ENCODE measurements at regions not wholly inside any gene's neighbourhood (a gene's known extent, or its start where the extent isn't known, plus 50 kb on each side); places are given as distances from the start of the nearest gene placed in this dataset.

DNA sequence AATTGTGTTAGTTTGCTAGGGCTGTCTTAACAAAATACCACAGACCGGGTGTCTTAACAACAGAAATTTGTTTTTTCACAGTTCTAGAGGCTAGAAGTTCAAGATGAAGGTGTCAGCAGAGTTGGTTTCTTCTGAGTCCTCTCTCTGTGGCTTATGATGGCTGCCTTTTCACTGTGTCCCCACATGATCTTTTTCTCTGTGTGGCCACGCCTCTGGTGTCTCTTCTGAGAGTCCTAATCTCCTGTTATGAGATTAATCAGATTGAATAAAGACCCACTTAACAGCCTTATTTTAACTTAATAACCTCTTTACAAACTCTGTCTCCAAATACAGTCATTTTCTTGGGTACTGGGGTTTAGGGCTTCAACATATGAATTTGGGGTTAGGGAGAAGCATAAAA is 561.1 kb downstream of the NR2F1-AS1 start:
- H3K4me3 ChIP-seq (ENCODE audit: low read depth, low read length): no peak overlapping the region
- DNase-seq (ENCODE audit: low read depth, low spot score): no peak
- TF ChIP-seq, protein P1, sequence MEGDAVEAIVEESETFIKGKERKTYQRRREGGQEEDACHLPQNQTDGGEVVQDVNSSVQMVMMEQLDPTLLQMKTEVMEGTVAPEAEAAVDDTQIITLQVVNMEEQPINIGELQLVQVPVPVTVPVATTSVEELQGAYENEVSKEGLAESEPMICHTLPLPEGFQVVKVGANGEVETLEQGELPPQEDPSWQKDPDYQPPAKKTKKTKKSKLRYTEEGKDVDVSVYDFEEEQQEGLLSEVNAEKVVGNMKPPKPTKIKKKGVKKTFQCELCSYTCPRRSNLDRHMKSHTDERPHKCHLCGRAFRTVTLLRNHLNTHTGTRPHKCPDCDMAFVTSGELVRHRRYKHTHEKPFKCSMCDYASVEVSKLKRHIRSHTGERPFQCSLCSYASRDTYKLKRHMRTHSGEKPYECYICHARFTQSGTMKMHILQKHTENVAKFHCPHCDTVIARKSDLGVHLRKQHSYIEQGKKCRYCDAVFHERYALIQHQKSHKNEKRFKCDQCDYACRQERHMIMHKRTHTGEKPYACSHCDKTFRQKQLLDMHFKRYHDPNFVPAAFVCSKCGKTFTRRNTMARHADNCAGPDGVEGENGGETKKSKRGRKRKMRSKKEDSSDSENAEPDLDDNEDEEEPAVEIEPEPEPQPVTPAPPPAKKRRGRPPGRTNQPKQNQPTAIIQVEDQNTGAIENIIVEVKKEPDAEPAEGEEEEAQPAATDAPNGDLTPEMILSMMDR (IDR thresholded peaks at IDR 0.05; ENCODE audit: low read depth, low read length): no peak
- in situ Hi-C loops (cut with HindIII; ENCODE audit: low sequenced_read_pairs): no loop called here

DNA sequence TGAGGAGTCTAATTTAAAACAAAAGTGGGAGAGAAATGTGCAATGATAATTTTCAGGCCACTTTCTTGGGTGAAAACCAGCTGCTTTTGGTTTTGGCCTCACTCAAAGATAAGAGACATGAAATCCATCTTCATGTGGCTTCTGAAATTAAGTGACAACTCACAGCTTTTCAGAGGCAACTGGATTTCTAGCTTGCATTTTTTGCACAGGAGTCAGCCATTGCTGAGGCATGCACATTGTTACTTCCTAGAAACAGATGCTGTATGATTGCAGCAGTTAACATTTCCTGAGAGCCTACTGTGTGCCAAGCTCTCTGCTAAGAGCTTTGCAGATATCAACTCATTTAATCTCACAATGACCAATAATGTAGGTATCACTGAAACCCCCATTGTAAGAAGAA is 562.6 kb downstream of the NR2F1-AS1 start:
- no peak overlapping the region for H3K4me3 ChIP-seq (ENCODE audit: low read depth, low read length)
- DNase-seq (ENCODE audit: low read depth, low spot score): no peak
- in situ Hi-C loops (cut with HindIII; ENCODE audit: low sequenced_read_pairs): no loop called here
- TF ChIP-seq, protein P1 (IDR thresholded peaks at IDR 0.05; ENCODE audit: low read depth, low read length): no peak

DNA sequence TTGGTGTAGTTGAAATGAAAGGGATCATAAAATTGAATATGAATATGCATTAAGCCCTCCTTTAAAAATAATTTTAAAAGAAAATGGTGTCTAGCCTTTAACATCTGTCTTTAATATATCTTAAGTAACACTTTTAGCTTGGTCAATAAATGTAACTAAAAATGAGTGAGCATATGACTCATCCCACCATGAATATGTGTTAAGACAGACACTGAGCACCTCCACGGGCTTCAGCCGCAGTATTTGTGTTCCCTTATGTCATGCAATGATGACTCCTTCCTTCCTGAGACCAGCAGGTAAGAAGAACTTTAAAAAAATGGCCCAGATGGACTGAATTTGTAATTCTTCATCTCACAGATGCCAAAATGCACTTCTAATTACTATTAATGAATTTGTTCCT is 563.2 kb downstream of the NR2F1-AS1 start:
- in situ Hi-C loops (cut with HindIII; ENCODE audit: low sequenced_read_pairs): no loop called here
- DNase-seq (ENCODE audit: low read depth, low spot score): peak; percentile 75
- H3K4me3 ChIP-seq (ENCODE audit: low read depth, low read length): no peak overlapping the region
- TF ChIP-seq, protein P1 (IDR thresholded peaks at IDR 0.05; ENCODE audit: low read depth, low read length): no peak

DNA sequence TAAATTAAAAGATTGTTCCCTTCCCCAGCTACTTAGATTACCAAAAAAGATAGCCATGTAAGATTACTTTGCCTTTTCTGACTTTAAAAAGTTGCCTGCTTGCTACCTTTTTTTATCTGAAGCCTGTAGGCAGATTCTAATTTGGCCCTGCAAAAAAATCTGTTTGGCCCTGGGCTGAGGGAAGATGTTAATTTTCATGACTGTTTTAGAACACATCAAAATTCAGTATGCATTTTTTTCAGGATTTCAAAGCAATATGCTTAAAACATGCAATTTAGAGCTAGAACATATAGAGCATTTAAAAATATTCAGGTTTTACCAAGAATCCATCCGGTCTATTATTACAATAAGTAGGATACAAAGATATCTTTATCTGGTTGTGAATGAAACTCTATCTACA is 563.6 kb downstream of the NR2F1-AS1 start:
- in situ Hi-C loops (cut with HindIII; ENCODE audit: low sequenced_read_pairs): no loop called here

DNA sequence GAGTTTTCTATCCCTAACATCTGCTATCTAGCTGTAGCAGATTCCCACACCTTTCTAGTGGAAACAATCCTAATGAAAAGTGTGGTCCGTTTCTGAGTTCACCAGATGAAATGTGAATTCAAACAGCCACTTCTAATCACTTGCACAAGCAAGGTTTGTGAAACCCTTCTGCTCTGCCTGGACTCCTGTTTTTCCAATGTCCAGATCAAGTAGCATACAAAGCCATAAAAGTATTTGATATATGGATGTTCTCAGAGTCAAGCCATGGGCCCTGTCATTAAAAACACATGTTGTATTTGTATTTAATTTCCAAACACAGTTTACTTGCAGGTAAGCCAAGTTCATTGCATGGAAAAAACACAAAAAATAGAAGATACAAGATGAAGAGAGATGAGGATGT is 570.4 kb downstream of the NR2F1-AS1 start:
- TF ChIP-seq, protein P1 (IDR thresholded peaks at IDR 0.05; ENCODE audit: low read depth, low read length): no peak
- no peak overlapping the region for H3K4me3 ChIP-seq (ENCODE audit: low read depth, low read length)
- DNase-seq (ENCODE audit: low read depth, low spot score): no peak
- in situ Hi-C loops (cut with HindIII; ENCODE audit: low sequenced_read_pairs): no loop called here

More for the DNA sequence above, 563.6 kb downstream of the NR2F1-AS1 start:
- DNase-seq (ENCODE audit: low read depth, low spot score): no peak
- TF ChIP-seq, protein P1 (IDR thresholded peaks at IDR 0.05; ENCODE audit: low read depth, low read length): no peak
- H3K4me3 ChIP-seq (ENCODE audit: low read depth, low read length): no peak overlapping the region

DNA sequence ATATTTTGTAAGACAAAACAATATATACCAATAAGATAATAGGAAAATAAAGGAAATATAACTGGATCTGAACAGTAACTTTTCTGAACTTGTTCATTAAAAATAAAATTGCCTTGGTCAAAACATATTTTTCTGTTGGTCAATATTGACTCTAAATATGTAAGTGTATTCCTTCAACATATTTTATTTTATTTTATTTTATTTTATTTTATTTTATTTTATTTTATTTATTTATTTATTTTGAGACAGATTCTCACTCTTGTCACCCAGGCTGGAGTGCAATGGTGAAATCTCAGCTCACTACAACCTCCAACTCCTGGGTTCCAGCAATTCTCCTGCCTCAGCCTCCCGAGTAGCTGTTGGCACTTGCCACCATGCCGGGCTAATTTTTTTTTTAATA is 571.0 kb downstream of the NR2F1-AS1 start:
- TF ChIP-seq, protein P1 (IDR thresholded peaks at IDR 0.05; ENCODE audit: low read depth, low read length): no peak
- in situ Hi-C loops (cut with HindIII; ENCODE audit: low sequenced_read_pairs): no loop called here
- H3K4me3 ChIP-seq (ENCODE audit: low read depth, low read length): no peak overlapping the region

More for the DNA sequence above, 571.0 kb downstream of the NR2F1-AS1 start:
- no peak for DNase-seq (ENCODE audit: low read depth, low spot score)
